ENCODE measurements at regions not wholly inside any gene's neighbourhood (a gene's known extent, or its start where the extent isn't known, plus 50 kb on each side); places are given as distances from the start of the nearest gene placed in this dataset.

- no peak for DNase-seq (ENCODE audit: low read depth in 2 of 3, low spot score in 2 of 3)
Measured at GRCh38 chr5:165786073-165786472, 2280.7 kb downstream of the MAT2B start.

GRCh38 chr5:165795073-165795472 lies 2289.7 kb downstream of the MAT2B start:
- DNase-seq (ENCODE audit: low read depth in 2 of 3, low spot score in 2 of 3), result no peak

GRCh38 chr5:165805756-165806155 lies 2300.3 kb downstream of the MAT2B start:
- no peak for DNase-seq (ENCODE audit: low read depth in 2 of 3, low spot score in 2 of 3)

- no peak for DNase-seq (ENCODE audit: low read depth in 2 of 3, low spot score in 2 of 3)
Measured at GRCh38 chr5:165808335-165808734, 2302.9 kb downstream of the MAT2B start.

GRCh38 chr5:165809914-165810313 lies 2304.5 kb downstream of the MAT2B start:
- no peak for DNase-seq (ENCODE audit: low read depth in 2 of 3, low spot score in 2 of 3)

- no peak for DNase-seq (ENCODE audit: low read depth in 2 of 3, low spot score in 2 of 3)
Measured at GRCh38 chr5:165829504-165829903, 2324.1 kb downstream of the MAT2B start.

GRCh38 chr5:165834891-165835290 lies 2329.5 kb downstream of the MAT2B start:
- DNase-seq (ENCODE audit: low read depth in 2 of 3, low spot score in 2 of 3), result no peak

- no peak for DNase-seq (ENCODE audit: low read depth in 2 of 3, low spot score in 2 of 3)
Measured at GRCh38 chr5:165836046-165836445, 2330.6 kb downstream of the MAT2B start.

- DNase-seq (ENCODE audit: low read depth in 2 of 3, low spot score in 2 of 3), result no peak
Measured at GRCh38 chr5:165837286-165837685, 2331.9 kb downstream of the MAT2B start.

GRCh38 chr5:165844571-165844970 lies 2339.2 kb downstream of the MAT2B start:
- no peak for DNase-seq (ENCODE audit: low read depth in 2 of 3, low spot score in 2 of 3)

GRCh38 chr5:165858118-165858517 lies 2352.7 kb downstream of the MAT2B start:
- DNase-seq (ENCODE audit: low read depth in 2 of 3, low spot score in 2 of 3), result no peak

GRCh38 chr5:165859251-165859650 lies 2353.8 kb downstream of the MAT2B start:
- no peak for DNase-seq (ENCODE audit: low read depth in 2 of 3, low spot score in 2 of 3)

GRCh38 chr5:165863239-165863638 lies 2357.8 kb downstream of the MAT2B start:
- DNase-seq (ENCODE audit: low read depth in 2 of 3, low spot score in 2 of 3), result no peak

- DNase-seq (ENCODE audit: low read depth in 2 of 3, low spot score in 2 of 3), result no peak
Measured at GRCh38 chr5:165871291-165871690, 2365.9 kb downstream of the MAT2B start.

- no peak for DNase-seq (ENCODE audit: low read depth in 2 of 3, low spot score in 2 of 3)
Measured at GRCh38 chr5:165874851-165875250, 2369.4 kb downstream of the MAT2B start.

- DNase-seq (ENCODE audit: low read depth in 2 of 3, low spot score in 2 of 3), result no peak
Measured at GRCh38 chr5:165876538-165876937, 2371.1 kb downstream of the MAT2B start.

- DNase-seq (ENCODE audit: low read depth in 2 of 3, low spot score in 2 of 3), result no peak
Measured at GRCh38 chr5:165877475-165877874, 2372.1 kb downstream of the MAT2B start.

GRCh38 chr5:165881259-165881658 lies 2375.8 kb downstream of the MAT2B start:
- no peak for DNase-seq (ENCODE audit: low read depth in 2 of 3, low spot score in 2 of 3)

- DNase-seq (ENCODE audit: low read depth in 2 of 3, low spot score in 2 of 3), result no peak
Measured at GRCh38 chr5:165882099-165882498, 2376.7 kb downstream of the MAT2B start.

GRCh38 chr5:165885623-165886350 lies 2380.4 kb downstream of the MAT2B start:
- DNase-seq (ENCODE audit: low read depth in 2 of 3, low spot score in 2 of 3), result no peak

- no peak for DNase-seq (ENCODE audit: low read depth in 2 of 3, low spot score in 2 of 3)
Measured at GRCh38 chr5:165887147-165887546, 2381.7 kb downstream of the MAT2B start.

- no peak for DNase-seq (ENCODE audit: low read depth in 2 of 3, low spot score in 2 of 3)
Measured at GRCh38 chr5:165892383-165892782, 2387.0 kb downstream of the MAT2B start.

GRCh38 chr5:165894916-165895315 lies 2389.5 kb downstream of the MAT2B start:
- DNase-seq (ENCODE audit: low read depth in 2 of 3, low spot score in 2 of 3), result no peak

Data from hematopoietic multipotent progenitor cell (in vitro differentiated cells).